HL-60/S4 treated with phorbol 12-myristate 13-acetate at 8.2 ng/mL for 4 days and 3 days (cell line): ENCODE measurements at regions not wholly inside any gene's neighbourhood (a gene's known extent, or its start where the extent isn't known, plus 50 kb on each side); places are given as distances from the start of the nearest gene placed in this dataset.

Experiments
- in situ Hi-C: fragments of 300-500 bp; cut with MboI; formaldehyde crosslinking; loops from 2 replicates; pipeline ENCODE4 v1.15.0; 2022; ENCODE audit warnings: low sequenced_read_pairs

DNA sequence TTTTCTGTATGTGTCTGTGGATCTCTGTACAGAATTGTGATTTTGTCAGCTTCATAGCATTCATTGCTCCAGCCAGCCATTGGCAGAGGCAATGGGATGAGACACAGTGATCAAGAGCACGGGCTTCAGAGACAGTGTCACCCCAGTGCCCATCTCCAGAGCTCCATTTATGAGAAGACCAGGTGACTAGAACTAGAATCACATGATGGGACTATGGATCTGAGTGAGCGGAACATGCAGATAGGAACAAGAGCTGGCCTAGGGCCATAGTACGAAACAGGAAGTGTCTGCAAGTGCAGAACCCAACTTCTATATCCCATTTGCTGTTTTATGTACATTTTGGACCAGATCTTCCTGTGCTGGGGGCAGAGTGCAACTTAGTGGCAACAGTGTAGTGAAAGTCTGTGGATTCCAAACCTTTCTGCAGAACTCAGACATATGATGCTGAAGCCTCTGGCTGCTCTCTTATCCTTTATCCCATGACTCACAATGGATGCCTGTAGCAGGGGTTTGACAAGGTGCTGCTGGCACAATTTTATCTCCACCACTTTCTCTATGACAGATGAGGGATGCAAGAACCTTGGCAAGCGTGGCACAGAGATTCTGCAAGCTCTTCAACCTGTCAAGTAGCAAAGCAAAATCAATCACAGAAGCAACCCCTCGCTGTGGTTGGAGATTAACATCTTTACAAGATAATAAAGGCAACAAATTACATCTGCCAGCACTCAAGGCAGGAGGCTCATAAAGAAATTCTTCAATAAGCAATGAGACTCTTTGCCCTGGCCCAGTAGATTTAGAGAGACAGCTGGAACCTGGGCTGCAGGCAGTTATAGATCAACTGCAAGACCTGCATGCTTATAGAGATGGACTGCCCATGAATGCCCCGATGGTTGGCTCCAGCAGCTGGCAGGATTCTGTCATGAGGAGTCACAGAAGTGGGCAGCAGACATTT lies 681.3 kb downstream of the TNS3 start:
- in situ Hi-C loops: no loop called here

DNA sequence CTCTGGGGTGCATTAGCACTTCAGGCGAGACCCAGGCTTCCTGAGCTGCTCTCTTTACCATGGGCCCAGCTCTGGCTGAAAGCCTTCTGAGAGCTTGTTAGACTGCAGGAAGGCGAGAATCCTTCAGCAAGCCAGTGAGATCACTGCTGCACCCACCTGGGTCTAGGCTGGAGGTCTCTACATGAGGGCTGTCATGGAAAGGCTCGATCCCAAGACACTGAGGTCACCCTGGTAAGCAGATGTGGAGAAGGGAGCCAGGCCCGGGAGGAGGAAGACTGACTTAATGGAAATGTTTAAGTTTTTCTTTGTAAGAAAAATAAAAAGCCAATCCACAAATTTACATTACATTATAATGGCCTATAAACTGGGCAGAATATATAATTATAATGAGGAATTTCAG lies 684.5 kb downstream of the TNS3 start:
- in situ Hi-C loops: no loop called here

DNA sequence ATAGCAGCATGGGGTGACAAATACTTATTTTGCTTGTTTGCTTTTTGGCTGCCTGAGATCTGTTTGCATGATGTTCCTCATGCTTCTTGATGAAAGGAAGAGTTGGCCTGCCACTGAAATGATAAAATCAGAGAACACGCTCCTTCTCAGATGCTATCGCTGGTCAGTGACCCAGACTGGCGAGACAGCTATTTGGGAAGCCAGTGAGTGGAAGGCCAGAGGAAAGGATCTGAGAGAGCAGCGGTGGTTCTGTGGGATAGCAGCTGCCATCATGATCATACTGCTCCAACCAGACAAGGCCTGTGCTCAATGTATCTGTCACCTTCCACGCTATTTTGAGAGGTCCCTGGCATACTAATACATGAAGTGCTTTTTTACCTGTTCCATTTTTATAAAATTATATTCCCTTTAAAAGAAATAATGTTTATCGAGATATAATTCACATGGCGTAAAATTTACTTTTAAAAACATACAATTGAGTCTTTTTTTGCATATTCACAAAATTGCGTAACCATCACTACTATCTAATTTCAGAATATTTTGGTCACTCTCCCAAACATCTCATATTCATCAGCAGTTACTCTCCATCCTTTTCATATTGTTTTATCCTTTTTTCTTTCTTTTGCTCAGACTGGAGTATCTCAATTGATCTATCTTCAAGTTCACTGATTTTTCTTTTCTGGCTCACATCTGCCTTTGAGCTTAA lies 695.1 kb downstream of the TNS3 start:
- in situ Hi-C loops: no loop called here

DNA sequence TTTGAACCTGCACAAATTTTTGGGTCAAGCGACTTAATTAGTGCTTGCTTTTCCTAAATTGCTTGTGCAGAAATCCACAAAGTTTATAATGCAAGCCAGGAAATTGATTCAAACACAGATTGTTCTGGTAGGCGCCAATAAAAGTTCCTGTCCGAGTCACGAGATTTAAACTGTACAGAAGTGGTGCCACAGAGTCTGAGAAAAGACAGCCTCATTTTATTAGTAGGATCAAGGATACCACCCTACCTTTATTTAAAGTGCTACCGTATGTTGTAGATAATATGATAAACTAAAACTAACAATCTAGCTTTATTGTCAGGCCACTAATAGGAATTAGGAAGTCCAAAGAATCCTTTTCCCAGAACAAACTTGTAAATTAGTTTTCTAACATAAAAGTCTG lies 696.7 kb downstream of the TNS3 start:
- in situ Hi-C loops: no loop called here

DNA sequence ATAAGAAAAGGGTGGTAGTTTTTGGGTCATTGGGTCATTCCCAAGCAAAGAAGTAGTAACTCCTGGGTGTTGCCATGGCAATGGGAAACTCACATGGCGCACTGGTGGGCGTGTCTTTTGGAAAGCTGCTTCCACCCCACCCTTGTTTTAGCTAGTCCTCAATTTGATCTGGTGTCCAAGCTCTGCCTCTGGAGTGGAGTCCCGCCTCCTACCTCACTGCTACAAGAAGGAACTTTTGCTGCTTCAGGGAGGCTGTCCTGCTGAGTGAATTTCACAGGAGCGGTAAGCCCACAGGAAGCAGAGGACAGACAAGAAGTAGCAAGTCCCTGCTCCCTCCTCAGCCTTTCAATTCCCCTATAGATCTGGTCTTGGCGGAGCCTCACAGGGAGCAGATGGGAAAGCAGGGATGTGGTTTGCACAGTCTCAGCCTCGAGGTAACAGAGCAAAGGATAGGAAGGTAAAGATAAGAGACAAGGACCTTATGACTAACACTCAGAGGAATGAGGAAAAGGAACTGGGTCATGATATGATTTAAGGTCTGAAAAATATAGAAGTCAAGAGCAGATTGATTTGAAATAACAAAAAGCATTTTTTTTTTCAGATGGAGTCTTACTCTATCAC lies 700.3 kb downstream of the TNS3 start:
- in situ Hi-C loops: no loop called here

- in situ Hi-C loops: no loop called here
Measured at GRCh38 chr7:46880508-46881196, 701.3 kb downstream of the TNS3 start.

GRCh38 chr7:46879783-46880182 lies 702.1 kb downstream of the TNS3 start:
- in situ Hi-C loops: no loop called here

DNA sequence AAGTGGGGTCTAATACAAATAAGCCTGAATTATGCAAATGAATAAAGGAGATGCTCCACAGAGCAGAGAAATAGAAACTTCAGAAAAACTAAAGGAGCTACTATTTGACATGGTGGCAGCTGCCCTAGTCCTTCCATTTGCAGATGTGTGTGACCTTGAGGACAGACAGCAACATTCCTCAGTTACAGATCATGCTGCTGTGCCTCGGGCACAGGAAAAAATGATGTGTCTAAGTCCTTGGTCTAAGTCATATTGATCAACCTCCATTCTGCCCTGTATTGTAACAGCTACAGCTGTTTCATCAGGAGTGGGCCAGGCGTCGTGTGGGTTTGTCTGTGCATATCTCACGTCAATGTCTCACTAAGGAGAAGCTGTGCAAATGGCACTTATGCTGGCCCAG lies 710.4 kb downstream of the TNS3 start:
- in situ Hi-C loops: no loop called here

- in situ Hi-C loops: no loop called here
Measured at GRCh38 chr7:46864716-46865115, 717.2 kb downstream of the TNS3 start.

- in situ Hi-C loops: no loop called here
Measured at GRCh38 chr7:46859963-46860475, 721.9 kb downstream of the TNS3 start.

- in situ Hi-C loops: no loop called here
Measured at GRCh38 chr7:46855851-46856250, 726.1 kb downstream of the TNS3 start.

DNA sequence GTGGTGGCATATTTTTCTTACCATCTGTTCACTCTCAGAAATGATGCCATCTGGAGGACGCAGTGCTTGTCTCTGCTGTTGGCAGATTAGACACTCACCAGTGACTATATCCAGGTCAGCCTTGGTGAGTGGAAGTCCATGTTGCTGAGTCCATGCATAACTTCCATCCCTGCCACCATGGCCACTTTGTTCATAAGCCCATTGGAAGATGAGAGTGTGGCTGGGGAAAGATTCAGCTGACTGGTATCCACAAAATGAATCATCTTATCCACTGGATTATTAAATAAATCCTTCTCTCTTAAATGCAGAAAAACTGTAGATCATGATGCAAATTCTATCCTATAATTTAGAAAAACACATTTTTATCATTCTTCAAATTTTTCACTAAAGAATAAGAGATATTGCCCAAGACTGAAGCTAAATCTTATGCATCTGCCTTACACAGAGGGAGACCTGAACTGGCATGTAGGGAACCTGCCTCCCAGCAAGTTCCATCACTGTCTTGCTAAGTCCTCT lies 726.9 kb downstream of the TNS3 start:
- in situ Hi-C loops: no loop called here

DNA sequence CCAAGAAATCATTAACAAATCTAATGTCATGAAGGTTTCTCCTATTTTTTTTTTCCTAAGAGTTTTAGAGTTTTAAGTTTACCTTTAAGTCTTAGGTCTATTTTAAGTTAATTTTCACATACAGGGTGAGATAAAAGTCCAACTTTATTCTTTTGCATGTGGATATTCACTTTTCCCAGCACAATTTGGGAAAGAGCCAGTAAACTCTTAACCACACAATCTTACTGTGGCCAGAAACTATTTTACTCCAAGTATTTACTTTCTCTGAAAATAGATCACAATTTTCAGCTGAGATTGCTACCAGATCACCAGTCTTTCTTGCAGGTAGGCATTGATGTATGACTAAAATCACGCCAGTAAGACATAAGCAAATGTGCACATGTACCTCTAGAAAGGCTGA lies 728.5 kb downstream of the TNS3 start:
- in situ Hi-C loops: no loop called here

- in situ Hi-C loops: no loop called here
Measured at GRCh38 chr7:46852795-46853194, 729.1 kb downstream of the TNS3 start.

GRCh38 chr7:46850563-46851330 lies 731.2 kb downstream of the TNS3 start:
- in situ Hi-C loops: no loop called here

- in situ Hi-C loops: no loop called here
Measured at GRCh38 chr7:46848944-46849343, 733.0 kb downstream of the TNS3 start.

DNA sequence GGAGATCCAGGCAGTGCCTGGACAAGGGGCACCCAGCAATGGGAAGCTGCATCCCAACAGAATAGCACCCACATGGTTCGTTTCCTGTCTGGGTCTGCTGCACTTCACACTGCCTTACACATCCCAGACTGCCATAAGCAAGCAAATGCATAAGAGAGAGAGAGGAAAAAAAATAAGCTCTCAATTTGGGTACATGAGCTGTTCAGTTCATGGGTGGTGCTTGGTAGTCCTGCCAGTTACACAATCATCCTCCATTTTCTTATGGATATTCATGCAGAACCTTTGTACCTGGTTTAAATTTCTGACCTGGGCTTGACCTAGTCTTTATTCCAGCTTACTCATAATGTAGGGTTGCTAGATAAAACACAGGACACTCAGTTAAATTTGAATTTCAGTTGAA lies 733.6 kb downstream of the TNS3 start:
- in situ Hi-C loops: no loop called here

- in situ Hi-C loops: no loop called here
Measured at GRCh38 chr7:46847126-46847525, 734.8 kb downstream of the TNS3 start.

- in situ Hi-C loops: no loop called here
Measured at GRCh38 chr7:46844486-46844885, 737.4 kb downstream of the TNS3 start.

DNA sequence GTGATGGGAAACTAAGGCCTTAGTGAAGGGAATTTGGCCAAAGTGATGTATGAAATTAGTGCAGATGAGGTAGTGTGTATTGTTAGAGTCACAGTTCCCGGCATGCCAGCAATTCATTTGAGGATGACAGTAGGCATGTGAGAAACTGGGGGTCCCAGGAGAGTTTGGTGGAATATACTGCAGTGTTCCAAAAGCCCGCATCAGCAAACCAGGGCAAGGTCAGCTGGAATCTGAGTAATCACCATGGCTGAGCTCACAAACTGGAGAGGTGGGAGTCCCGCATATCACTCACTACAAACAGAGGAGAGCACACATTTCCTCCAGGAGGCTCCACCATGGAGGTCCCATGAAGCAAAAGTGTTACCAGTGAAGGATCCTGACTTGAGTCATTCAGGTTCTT lies 740.7 kb downstream of the TNS3 start:
- in situ Hi-C loops: no loop called here
